HEK293T (cell line): ENCODE measurements at regions not wholly inside any gene's neighbourhood (a gene's known extent, or its start where the extent isn't known, plus 50 kb on each side); places are given as distances from the start of the nearest gene placed in this dataset.

Experiments used
- ARNT ChIP-seq: fragments of 450-650 bp; IDR thresholded peaks from 2 replicates; pipeline ENCODE4 v1.6.1; 2017; ENCODE audit warnings: mild to moderate bottlenecking
- BHLHE40 ChIP-seq: fragments of 450-650 bp; IDR thresholded peaks from 2 replicates; pipeline ENCODE4 v1.6.1; 2016; ENCODE audit warnings: mild to moderate bottlenecking, moderate library complexity, borderline replicate concordance
- CTBP1 ChIP-seq: fragments of 450-650 bp; IDR thresholded peaks from 2 replicates; pipeline ENCODE4 v1.6.1; 2016; ENCODE audit warnings: borderline replicate concordance
- FOXA1 ChIP-seq: fragments of 450-650 bp; IDR thresholded peaks from 2 replicates; pipeline ENCODE4 v1.6.1; 2016; ENCODE audit warnings: mild to moderate bottlenecking
- FOXM1 ChIP-seq: fragments of 450-650 bp; IDR thresholded peaks from 2 replicates; pipeline ENCODE4 v1.6.1; 2017; ENCODE audit warnings: mild to moderate bottlenecking, borderline replicate concordance
- HDGF ChIP-seq: fragments of 450-650 bp; IDR thresholded peaks from 2 replicates; pipeline ENCODE4 v1.6.1; 2017; ENCODE audit warnings: antibody characterized with exemption, borderline replicate concordance
- L3MBTL2 ChIP-seq: fragments of 450-650 bp; conservative IDR thresholded peaks from 2 replicates; pipeline ENCODE4 v1.6.1; 2016; ENCODE audit warnings: mild to moderate bottlenecking
- SP1 ChIP-seq: fragments of 450-650 bp; IDR thresholded peaks from 2 replicates; pipeline ENCODE4 v1.6.1; 2017
- SUZ12 ChIP-seq: fragments of 450-650 bp; IDR thresholded peaks from 2 replicates; pipeline ENCODE4 v1.6.1; 2016; ENCODE audit warnings: mild to moderate bottlenecking
- ZNF384 ChIP-seq: fragments of 450-650 bp; IDR thresholded peaks from 2 replicates; pipeline ENCODE4 v1.6.1; 2016
- TF ChIP-seq, protein P1 (sequence below): fragments of 450-650 bp; IDR thresholded peaks from 2 replicates; pipeline ENCODE4 v1.6.1; 2016

DNA sequence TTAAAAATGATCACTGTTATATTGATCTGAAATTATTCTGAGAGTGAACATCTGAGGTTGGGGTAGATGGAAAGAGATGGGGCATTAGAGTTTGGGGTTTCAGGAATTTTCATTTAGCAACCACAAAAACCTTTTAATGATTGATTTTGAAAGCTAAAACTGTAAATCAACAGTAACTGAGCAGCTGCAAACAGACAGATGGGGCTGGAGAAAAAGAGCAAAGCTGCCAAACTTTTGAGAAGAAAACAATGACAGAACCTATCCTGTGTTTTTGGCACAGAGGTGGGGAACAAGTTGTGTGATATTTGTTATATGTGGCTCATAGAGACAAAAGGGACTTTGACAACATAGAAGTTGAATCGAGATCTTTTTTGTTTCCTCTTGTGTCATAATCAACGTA lies 415.8 kb upstream of the DSEL start:
- no peak for TF ChIP-seq SP1
- no peak for TF ChIP-seq CTBP1
- no peak for TF ChIP-seq ZNF384
- TF ChIP-seq FOXM1 = no peak
- TF ChIP-seq HDGF = no peak
- TF ChIP-seq SUZ12 = no peak
- TF ChIP-seq ARNT = no peak
- TF ChIP-seq FOXA1 = no peak
- TF ChIP-seq L3MBTL2 = no peak
- TF ChIP-seq BHLHE40 = no peak
- TF ChIP-seq, protein P1, sequence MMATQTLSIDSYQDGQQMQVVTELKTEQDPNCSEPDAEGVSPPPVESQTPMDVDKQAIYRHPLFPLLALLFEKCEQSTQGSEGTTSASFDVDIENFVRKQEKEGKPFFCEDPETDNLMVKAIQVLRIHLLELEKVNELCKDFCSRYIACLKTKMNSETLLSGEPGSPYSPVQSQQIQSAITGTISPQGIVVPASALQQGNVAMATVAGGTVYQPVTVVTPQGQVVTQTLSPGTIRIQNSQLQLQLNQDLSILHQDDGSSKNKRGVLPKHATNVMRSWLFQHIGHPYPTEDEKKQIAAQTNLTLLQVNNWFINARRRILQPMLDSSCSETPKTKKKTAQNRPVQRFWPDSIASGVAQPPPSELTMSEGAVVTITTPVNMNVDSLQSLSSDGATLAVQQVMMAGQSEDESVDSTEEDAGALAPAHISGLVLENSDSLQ = no peak
